ENCODE measurements at regions not wholly inside any gene's neighbourhood (a gene's known extent, or its start where the extent isn't known, plus 50 kb on each side); places are given as distances from the start of the nearest gene placed in this dataset.

- Histone ChIP-seq H3K27ac (no peak overlapping the region), H3K4me3 (no peak overlapping the region), H3K36me3 (no peaks in the 10 kb centered on the region), H3K27me3 (no peaks in the 10 kb centered on the region), H3K4me1 (no peaks in the 10 kb centered on the region), H3K9me3 (peaks cover 0 to 10% (median 0%) of the 10 kb centered on the region in 12 donors)
- no peak for TF ChIP-seq POLR2A (IDR thresholded peaks at IDR 0.05)
- no peak for TF ChIP-seq CTCF (IDR thresholded peaks at IDR 0.05)
- DNase-seq (no peak), ATAC-seq (no peak)
- WGBS, 4 donors: 74 to 81% (median 79%) methylated on average over 9 of the region's 9 CpGs
- intact Hi-C loops (cut with DNase I): no loop called here
Observed at GRCh38 chr5:26231316-26231715, 807.1 kb downstream of the CDH9 start.

GRCh38 chr5:26229848-26230247 is 808.5 kb downstream of the CDH9 start:
- Histone ChIP-seq H3K27ac (no peak overlapping the region), H3K36me3 (no peaks in the 10 kb centered on the region), H3K9me3 (peaks cover 0 to 10% (median 0%) of the 10 kb centered on the region in 12 donors), H3K4me3 (no peak overlapping the region), H3K4me1 (no peaks in the 10 kb centered on the region), H3K27me3 (no peaks in the 10 kb centered on the region)
- TF ChIP-seq CTCF (IDR thresholded peaks at IDR 0.05) (no peak), POLR2A (IDR thresholded peaks at IDR 0.05) (no peak)
- DNase-seq: no peak
- ATAC-seq: no peak
- intact Hi-C loops (cut with DNase I): no loop called here
- 87 to 91% (median 90%) methylated on average over 8 of the region's 8 CpGs for WGBS, 4 donors

GRCh38 chr5:26227245-26227644 is 811.1 kb downstream of the CDH9 start:
- Histone ChIP-seq H3K27me3 (no peaks in the 10 kb centered on the region), H3K9me3 (peaks cover 0 to 10% (median 0%) of the 10 kb centered on the region in 12 donors), H3K36me3 (no peaks in the 10 kb centered on the region), H3K27ac (no peak overlapping the region), H3K4me1 (no peaks in the 10 kb centered on the region), H3K4me3 (no peak overlapping the region)
- intact Hi-C loops (cut with DNase I): no loop called here
- 66 to 76% (median 67%) methylated on average over 6 of the region's 6 CpGs for WGBS, 4 donors
- no peak for TF ChIP-seq POLR2A (IDR thresholded peaks at IDR 0.05)
- DNase-seq (no peak), ATAC-seq (no peak)

DNA sequence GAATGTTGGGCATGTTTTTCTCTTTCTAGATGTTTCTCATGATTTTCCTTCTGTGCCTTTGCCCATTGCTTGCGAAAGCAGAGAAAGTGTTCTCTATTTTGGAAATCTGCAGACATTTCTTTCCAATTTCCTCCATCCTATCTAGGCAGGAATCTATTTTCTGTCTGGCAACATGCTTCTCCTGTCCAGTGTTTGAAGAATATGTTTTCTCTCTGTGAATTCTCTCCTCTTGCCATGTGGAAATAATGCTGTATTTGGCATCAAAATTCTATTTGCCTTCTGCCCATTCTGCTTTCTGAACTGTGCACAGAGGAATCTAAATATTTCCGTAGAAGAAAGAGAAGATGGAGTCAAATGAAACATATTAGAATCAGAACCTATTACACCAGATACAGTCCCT is 833.3 kb downstream of the CDH9 start:
- ATAC-seq (no peak), DNase-seq (no peak)
- Histone ChIP-seq H3K27ac (no peak overlapping the region), H3K36me3 (no peaks in the 10 kb centered on the region), H3K4me1 (no peaks in the 10 kb centered on the region), H3K4me3 (no peak overlapping the region), H3K27me3 (no peaks in the 10 kb centered on the region), H3K9me3 (peaks cover 0 to 5% (median 0%) of the 10 kb centered on the region in 12 donors)
- TF ChIP-seq CTCF (IDR thresholded peaks at IDR 0.05) (no peak), POLR2A (IDR thresholded peaks at IDR 0.05) (no peak)
- intact Hi-C loops (cut with DNase I): no loop called here
- WGBS, 4 donors: 81 to 92% (median 86%) methylated on average over 2 of the region's 2 CpGs

DNA sequence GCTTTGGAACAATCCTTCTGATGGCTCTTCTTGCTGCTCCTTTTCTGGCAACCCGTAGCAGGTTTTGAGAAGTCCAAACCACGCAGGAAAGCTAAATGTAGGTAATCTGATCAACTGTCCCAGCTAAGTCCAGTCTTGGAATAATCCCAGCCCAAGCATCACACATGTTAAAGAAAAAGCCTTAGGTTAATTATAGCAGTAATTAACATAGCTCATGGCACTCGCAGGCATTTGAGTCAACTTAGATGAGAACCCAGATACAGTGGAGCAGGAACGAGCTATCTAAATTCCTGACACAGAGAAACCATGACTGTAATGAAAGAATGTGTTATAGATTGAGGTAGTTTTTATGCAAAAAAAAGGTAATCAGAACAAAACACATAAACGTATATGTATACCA is 844.8 kb downstream of the CDH9 start:
- intact Hi-C loops (cut with DNase I): no loop called here
- H3K27me3 ChIP-seq: no peaks in the 10 kb centered on the region
- H3K9me3 ChIP-seq: no peaks in the 10 kb centered on the region
- no peak for ATAC-seq
- H3K36me3 ChIP-seq: no peaks in the 10 kb centered on the region
- no peak for DNase-seq
- no peaks in the 10 kb centered on the region for H3K4me1 ChIP-seq
- no peak overlapping the region for H3K27ac ChIP-seq
- 60 to 73% (median 69%) methylated on average over 5 of the region's 5 CpGs for WGBS, 4 donors
- no peak overlapping the region for H3K4me3 ChIP-seq
- no peak for TF ChIP-seq POLR2A (IDR thresholded peaks at IDR 0.05)
- no peak for TF ChIP-seq CTCF (IDR thresholded peaks at IDR 0.05)

Measured in heart left ventricle (tissue), 16 donors.